ENCODE measurements at regions not wholly inside any gene's neighbourhood (a gene's known extent, or its start where the extent isn't known, plus 50 kb on each side); places are given as distances from the start of the nearest gene placed in this dataset.

DNA sequence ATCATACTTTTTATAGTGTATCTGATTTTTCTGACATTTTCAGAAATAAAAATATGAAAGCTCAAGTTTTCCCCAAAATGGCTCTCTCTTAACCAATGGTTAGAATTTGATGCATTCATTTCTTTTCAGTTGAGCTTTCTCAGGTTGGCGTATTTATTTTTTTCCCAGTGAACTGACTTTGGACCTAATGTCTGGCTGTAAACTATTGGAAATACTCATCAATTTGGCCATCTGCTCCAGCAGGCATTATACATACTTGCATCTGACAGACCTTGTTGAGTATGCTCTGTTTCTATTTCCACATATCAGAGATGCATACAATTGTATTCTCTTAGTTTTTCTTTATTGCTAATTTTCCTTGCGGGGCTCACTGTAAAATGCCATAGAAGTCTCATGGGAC lies 1374.8 kb upstream of the MAP3K7 start:
- TF ChIP-seq, protein P1, sequence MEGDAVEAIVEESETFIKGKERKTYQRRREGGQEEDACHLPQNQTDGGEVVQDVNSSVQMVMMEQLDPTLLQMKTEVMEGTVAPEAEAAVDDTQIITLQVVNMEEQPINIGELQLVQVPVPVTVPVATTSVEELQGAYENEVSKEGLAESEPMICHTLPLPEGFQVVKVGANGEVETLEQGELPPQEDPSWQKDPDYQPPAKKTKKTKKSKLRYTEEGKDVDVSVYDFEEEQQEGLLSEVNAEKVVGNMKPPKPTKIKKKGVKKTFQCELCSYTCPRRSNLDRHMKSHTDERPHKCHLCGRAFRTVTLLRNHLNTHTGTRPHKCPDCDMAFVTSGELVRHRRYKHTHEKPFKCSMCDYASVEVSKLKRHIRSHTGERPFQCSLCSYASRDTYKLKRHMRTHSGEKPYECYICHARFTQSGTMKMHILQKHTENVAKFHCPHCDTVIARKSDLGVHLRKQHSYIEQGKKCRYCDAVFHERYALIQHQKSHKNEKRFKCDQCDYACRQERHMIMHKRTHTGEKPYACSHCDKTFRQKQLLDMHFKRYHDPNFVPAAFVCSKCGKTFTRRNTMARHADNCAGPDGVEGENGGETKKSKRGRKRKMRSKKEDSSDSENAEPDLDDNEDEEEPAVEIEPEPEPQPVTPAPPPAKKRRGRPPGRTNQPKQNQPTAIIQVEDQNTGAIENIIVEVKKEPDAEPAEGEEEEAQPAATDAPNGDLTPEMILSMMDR (IDR thresholded peaks at IDR 0.05; ENCODE audit: insufficient read depth, low read length) = no peak
- TF ChIP-seq POLR2AphosphoS5 (IDR thresholded peaks at IDR 0.05; ENCODE audit: low read depth) = no peak
